NCI-H748 (cell line): ENCODE measurements at regions not wholly inside any gene's neighbourhood (a gene's known extent, or its start where the extent isn't known, plus 50 kb on each side); places are given as distances from the start of the nearest gene placed in this dataset.

ENCODE experiments used
- DNase-seq: peaks from one replicate; lab custom pipeline; 2025; ENCODE audit not compliant: unreplicated experiment; lab: John Stamatoyannopoulos, UW

- no peak for DNase-seq
Observed at GRCh38 chr13:39279077-39279476, 240.8 kb downstream of the NHLRC3 start.

GRCh38 chr13:39281539-39282150 lies 243.4 kb downstream of the NHLRC3 start:
- no peak for DNase-seq

DNA sequence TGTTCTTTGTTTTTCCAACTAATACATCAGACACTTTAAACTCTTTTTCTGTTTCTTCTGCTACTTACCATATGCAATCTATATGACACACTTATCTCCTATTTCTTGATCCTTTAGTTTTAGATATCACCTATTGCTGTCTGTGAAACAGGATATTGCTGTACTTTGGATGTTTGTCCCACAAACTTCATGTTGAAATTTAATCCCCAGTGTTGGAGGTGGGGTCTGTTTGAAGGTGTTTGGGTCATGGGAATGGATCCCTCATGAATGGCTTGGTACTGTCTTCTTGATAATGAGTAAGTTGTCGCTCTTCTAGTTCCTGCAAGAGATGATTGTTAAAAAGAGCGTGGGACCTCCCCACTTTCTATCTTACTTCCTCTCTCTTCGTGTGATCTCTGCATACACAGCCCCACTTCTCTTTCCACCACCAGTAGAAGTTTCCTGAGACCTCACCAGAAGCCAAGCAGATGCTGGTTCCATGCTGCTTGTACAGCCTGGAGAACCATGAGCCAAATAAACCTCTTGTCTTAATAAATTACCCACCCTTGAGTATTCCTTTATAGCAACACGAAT lies 244.2 kb downstream of the NHLRC3 start:
- DNase-seq: no peak

DNA sequence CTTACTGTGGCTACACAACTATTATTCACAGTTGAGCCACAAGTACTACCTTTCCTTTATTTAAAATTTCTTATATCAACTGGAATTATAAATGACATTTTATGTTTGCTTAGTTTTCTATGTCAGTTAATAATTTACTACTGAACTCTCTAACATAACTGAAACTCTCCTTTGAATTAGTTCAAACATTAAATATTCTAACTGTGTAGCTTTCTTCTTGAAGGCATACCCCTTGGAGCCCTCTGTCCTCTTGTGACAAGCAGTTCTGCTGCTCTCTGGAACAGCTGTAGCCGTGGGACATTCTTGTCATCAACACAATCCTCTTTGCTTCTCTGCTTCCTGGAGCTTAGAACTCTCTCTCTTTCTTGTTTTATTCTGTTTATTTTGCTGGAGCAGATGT lies 244.8 kb downstream of the NHLRC3 start:
- DNase-seq: no peak

DNA sequence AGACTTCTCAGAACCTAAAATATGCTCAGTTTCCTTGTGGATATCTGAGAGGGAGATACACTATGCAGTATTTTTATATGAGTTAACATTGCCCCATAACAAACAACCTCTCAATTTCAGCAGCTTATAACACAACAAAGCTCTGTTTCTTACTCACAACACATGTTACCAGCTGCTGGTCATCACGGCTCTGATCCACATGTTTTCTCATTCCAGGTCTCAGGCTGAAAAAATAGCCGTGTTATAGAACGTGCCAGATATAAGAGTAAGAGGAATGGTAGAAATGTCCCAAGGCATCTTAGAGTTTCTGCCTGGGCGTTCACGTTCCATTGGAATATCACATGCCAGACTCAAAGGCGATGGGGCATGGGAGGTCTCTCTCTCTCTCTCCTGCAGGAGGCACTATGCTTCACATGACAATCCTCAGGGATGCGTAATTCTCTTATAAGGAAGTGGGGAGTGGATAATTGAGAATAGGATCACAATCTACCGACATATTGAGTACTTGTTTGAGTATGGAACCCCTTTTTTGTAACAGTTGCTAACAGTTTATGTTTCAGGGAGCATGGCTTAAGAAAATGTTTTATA lies 246.6 kb downstream of the NHLRC3 start:
- DNase-seq: no peak
